ENCODE measurements at regions not wholly inside any gene's neighbourhood (a gene's known extent, or its start where the extent isn't known, plus 50 kb on each side); places are given as distances from the start of the nearest gene placed in this dataset.

- no peak for TF ChIP-seq POLR2A (IDR thresholded peaks at IDR 0.05)
- TF ChIP-seq, protein P1, sequence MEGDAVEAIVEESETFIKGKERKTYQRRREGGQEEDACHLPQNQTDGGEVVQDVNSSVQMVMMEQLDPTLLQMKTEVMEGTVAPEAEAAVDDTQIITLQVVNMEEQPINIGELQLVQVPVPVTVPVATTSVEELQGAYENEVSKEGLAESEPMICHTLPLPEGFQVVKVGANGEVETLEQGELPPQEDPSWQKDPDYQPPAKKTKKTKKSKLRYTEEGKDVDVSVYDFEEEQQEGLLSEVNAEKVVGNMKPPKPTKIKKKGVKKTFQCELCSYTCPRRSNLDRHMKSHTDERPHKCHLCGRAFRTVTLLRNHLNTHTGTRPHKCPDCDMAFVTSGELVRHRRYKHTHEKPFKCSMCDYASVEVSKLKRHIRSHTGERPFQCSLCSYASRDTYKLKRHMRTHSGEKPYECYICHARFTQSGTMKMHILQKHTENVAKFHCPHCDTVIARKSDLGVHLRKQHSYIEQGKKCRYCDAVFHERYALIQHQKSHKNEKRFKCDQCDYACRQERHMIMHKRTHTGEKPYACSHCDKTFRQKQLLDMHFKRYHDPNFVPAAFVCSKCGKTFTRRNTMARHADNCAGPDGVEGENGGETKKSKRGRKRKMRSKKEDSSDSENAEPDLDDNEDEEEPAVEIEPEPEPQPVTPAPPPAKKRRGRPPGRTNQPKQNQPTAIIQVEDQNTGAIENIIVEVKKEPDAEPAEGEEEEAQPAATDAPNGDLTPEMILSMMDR (IDR thresholded peaks at IDR 0.05): no peak
Measured at GRCh38 chr14:80005561-80005960, 205.7 kb downstream of the DIO2 start.
